OCI-LY1 (cell line): ENCODE measurements at regions not wholly inside any gene's neighbourhood (a gene's known extent, or its start where the extent isn't known, plus 50 kb on each side); places are given as distances from the start of the nearest gene placed in this dataset.

Source experiments
- EZH2 ChIP-seq: fragments of 200-600 bp; sonication (generic), shearing (Covaris generic); IDR thresholded peaks from 2 replicates; pipeline ENCODE4 v1.8.0; 2017; ENCODE audit warnings: borderline replicate concordance, mixed run types, mild to moderate bottlenecking, antibody characterized with exemption, low read length, moderate library complexity, mixed read lengths
- TF ChIP-seq, protein P1 (sequence below): fragments of 200-600 bp; sonication (generic), shearing (Covaris generic); IDR thresholded peaks from 2 replicates; pipeline ENCODE4 v1.5.1; 2017; ENCODE audit warnings: mild to moderate bottlenecking, antibody characterized with exemption, low read length, moderate library complexity, mixed read lengths

DNA sequence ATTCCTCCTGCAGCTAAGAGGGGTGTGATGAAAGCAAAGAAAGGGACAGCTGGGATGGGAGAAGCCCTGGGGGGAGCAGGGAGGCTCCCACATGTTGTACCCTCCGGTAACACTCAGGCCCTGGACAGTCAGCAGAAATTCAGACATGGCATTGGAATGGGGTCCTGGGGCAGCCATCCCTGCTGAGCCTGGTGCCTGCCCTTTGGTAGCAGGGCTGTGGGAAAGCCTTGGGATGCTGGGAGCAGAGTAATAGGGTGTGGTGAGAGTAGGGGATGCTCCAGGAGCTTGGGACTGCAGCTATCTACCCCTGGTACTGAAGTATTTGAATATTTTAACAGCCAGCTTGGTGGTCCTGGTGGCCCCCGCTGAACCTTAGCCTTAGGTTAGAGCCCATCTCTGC is 56.8 kb downstream of the FAM241B start:
- TF ChIP-seq, protein P1, sequence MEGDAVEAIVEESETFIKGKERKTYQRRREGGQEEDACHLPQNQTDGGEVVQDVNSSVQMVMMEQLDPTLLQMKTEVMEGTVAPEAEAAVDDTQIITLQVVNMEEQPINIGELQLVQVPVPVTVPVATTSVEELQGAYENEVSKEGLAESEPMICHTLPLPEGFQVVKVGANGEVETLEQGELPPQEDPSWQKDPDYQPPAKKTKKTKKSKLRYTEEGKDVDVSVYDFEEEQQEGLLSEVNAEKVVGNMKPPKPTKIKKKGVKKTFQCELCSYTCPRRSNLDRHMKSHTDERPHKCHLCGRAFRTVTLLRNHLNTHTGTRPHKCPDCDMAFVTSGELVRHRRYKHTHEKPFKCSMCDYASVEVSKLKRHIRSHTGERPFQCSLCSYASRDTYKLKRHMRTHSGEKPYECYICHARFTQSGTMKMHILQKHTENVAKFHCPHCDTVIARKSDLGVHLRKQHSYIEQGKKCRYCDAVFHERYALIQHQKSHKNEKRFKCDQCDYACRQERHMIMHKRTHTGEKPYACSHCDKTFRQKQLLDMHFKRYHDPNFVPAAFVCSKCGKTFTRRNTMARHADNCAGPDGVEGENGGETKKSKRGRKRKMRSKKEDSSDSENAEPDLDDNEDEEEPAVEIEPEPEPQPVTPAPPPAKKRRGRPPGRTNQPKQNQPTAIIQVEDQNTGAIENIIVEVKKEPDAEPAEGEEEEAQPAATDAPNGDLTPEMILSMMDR = no peak
- TF ChIP-seq EZH2 = no peak
